GM21737 (cell line): ENCODE measurements at regions not wholly inside any gene's neighbourhood (a gene's known extent, or its start where the extent isn't known, plus 50 kb on each side); places are given as distances from the start of the nearest gene placed in this dataset.
A peak's percentile ranks its signal among the peaks of the same experiment; 100 is the strongest.

ENCODE experiments used
- ATAC-seq: cut with Tn5 transposase; IDR thresholded peaks from one replicate; pipeline ENCODE4 v1.9.1; 2021; ENCODE audit warnings: mild to moderate bottlenecking, moderate library complexity; ENCODE audit not compliant: unreplicated experiment

DNA sequence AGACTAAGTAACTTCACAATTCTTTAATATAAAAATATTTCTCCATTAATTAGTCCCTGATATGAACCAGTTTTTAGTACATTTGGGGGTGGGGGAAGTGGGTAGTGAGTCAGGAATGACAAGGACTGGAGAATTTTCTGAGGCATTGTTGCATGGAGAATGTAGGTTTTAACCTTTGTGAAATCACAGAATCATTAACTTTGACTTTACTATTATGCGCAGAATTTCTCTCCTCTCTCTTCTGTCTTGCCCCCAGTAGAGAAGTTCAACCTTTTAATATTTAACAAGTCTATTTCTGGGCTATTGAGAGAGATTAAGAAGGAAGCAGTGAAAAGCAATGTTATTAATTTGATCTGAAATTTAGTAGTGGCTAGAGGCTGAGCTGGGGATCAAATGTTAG lies 597.0 kb downstream of the PCDH18 start:
- ATAC-seq, result no peak

DNA sequence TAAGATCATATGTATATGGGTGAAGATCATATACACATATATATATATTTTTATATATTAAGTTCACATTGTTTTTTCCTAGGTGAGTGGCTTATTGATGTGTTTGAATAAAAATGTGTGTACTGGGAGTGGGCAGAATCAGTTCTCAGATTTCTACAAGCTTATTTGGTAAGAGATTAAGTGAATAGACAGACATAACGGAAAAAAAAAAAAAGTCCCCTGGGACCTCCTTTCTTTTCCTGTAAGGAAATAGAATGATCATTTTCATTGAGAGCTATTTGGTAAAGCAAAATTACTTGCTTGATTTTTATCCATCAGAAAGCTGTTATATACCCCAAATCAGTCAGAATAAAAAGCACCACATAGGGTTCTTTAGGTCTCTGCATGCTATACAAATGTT lies 597.7 kb downstream of the PCDH18 start:
- ATAC-seq, result no peak

DNA sequence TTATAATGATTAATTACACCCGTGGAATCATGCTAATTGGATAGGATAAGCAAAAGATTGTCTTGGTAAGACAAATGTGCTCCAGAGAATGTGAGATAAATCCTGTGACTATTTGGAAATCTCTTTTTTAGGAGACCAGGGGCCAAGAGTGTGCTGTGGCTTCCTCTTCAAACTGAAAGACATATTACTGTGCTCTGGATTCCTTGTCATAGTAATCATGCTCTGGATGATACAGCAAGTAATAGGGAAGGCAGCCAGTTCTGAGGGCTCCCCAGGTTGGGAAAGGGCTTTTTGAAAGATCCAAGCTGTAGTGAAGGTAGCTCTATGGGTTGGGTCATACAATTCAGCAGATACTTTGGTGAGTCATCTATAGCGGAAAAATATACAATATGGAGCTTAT lies 600.5 kb downstream of the PCDH18 start:
- ATAC-seq, result no peak

DNA sequence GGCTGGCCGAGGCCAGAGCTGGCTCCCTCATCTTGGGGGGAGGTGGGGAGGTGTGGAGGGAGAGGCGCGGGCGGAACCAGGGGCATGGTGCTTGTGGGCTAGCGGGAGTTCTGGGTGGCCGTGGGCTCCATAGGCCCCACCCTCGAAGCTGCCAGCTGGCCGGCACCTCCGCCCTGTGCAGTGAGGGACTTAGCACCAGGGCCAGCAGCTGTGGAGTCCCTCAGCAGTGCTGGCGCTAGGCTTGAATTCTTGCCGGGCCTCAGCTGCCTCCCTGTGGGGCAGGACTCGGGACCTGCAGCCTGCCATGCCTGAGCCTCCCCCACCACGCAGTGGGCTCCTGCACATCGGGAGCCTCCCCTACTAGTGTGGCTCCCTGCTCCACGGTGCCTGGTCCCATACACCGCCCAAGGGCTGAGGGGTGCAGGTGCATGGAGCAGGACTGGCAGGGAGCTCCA lies 603.3 kb downstream of the PCDH18 start:
- no peak for ATAC-seq

DNA sequence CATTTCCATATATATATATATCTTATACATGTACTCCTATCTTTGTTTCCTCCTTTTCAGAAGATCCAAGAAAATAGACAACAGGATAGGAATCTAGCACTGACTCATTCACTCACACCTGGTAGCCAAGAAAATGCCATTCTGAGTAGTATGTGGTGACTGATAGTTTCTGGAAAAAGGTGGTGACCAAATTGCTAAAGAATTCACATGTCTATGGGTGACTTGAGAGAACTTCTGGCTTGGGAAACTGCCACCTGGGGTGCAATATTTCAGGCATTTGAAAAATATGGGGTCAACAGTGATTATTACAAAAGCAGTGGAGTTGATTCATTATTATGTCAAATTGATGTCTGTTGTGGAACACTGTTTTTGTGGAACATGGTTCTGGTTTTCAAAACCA lies 605.1 kb downstream of the PCDH18 start:
- ATAC-seq, result no peak

DNA sequence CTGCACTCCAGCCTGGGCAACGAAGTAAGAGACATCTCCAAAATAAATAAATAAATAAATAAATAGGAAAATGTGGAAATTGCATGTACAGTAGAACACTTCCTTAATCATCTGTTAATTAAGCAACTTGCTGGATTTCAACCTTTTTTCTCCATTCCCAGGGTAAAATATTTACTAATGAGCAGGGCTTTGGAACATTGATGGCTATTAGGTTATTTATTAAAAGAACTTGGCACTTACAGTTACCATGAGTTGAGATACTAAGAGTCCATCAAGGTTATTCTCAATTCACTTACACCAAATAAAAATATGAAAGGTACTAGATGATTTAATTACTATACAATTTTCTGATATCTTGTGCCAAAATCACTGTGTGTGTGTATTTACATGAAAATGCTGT lies 607.1 kb downstream of the PCDH18 start:
- no peak for ATAC-seq

DNA sequence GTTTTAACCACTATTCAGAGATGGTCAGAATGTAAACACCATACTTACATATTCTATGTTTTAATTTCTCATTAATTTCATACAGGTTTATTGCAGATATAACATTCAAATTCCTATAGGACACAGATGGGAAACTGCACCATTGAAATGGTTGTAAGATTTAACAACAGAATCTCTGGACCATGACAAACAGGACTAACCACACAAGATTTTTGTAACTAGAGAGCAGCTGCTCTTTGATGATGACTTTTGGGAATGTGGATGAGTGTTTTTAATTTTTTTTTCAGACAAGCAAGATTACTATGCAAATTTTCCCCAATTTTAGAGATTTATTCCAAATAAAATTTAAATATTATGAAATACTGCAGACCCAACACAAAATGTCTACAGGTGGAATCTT lies 610.2 kb downstream of the PCDH18 start:
- no peak for ATAC-seq

DNA sequence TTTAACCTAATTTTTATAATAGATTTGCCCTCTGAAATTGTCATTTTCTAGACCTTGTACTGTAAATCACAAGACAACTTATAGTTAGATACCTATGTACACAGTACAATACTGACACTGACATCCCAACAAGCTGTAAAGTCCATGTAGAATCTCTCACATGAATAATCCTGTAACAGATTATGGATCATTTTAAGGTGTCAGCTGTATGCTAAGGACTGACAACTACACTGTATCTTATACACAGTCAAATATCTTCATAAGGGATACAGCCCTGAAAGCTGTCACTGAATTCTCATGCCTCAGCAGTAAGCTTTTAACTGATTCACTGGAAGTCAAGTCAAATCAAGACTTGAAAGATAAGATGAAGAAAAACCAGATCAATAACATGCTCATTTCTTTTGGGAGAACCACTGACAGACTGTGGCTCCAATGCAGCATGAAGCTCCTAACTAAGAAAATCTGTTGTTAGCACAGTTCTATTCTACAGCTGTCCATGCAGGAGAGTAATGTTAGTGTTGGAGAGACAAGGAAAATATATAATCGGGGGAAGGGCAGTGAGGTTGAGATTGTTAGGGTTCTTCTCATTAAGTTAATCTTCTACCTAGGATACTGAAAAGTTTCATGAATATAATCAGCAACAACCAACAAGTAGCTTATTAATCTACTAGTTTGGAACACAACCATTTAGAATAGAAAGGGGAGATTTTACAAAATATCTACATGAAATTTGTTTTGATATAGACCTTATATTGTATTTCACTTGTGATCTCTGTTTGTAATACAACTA lies 612.0 kb downstream of the PCDH18 start:
- ATAC-seq, result no peak

DNA sequence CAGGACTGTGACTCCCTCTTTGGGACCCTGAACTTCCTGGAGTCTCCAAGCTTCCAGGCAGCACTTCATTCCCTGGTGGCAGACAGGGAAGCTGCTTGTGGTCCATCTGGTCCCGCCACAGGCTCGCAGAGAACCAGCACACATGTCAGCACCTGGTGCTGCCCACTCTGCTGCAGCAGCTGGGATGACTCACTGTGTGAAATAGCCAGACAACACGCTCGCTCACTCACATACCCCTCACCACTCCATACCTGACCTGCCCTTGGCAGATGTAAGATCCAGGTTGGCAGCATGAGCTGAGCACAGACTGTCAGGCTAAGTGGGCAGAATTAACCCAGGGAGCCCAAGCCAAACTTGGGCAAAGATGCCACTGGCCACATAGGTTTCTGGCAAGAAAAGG lies 613.5 kb downstream of the PCDH18 start:
- ATAC-seq, result no peak

DNA sequence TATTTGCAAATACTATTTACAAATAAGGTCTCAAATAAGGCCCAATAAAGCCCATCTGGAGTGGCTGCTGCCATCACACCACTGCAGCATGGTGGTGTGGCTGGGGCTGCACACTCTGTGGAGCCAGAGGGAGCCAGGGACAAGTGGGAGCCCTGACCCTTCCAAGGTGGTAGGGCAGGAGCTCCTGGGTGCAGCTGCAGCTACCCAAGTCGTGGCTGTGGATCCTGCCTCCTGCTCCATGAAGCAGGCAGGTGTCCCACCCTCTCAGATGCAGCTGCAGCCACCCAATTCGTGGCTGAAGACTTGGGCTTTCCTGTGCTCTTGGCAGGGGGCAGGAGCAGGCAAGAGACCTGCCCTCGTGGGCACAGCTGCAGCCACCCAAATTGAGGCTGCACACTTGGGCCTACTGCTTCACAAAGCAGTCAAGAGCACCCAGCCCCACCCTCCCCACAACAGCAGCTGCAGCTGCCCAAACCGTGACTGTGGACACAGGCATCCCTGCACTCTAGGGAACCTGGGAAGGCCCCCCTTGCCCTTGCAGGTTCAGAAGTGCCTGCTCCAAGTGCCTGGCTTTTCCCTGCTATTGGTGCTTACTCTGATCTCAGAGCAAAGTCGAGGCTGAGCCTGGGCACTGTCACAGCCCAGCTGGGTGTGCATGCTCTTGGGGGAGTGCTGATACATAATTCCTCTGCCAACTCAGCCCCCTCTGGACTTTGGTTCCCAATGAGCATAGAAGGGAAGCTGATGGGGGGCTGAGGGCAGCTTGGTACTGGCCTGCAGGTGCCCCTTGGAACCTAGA lies 614.8 kb downstream of the PCDH18 start:
- ATAC-seq, result no peak

DNA sequence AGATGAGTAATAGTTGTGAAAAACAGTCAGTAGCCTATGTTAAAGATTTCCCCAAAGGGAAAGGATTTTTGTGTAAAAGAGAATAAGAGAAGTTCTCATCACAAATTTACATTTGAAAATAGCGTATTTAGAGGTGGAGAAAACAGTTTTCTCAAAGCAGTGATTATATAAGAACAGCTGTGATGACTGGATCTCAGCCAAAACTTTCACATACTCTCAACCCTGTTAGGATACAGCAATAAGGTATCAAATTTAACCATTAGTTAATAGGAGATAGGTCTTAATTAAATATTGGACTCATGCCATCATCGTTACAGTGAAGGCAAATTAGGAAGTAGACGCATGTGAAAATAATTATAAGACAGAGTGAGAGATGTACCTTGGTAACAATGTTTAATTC lies 622.7 kb downstream of the PCDH18 start:
- no peak for ATAC-seq

DNA sequence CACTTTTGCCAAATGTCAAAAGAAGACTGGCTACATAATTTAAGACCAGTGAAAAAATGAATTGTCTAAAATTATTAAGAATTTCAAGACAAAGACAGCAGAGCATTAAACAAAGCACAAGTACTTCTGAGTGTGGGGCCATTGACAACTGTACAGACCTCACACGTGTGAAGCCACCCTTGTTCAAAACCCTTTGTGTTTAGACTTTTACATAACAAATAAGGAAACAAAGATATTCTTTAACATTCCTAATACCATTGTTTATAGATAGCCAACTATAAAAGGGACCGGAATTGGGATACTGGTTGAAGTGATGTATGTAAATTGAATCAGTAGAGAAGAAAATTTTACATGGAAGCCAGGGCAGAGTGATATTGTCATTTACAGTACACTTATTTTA lies 624.2 kb downstream of the PCDH18 start:
- no peak for ATAC-seq

DNA sequence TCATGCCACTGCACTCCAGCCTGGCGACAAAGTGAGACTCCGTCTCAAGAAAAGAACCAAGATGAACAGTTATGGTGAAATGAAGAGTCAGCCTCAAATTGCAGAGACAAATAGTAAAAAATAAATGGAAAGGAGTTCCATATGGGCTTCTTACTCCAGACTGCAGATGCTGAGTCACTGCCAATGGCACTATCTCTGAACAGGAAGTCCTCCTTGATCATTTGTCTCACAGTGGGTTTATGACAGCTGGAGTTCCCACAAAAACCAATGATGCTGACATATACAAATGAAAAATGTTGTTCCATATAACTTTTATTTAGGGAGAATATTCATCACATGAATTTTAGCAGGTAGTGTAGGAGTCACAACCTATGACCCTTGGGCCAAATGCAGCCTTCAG lies 631.6 kb downstream of the PCDH18 start:
- ATAC-seq, result no peak

DNA sequence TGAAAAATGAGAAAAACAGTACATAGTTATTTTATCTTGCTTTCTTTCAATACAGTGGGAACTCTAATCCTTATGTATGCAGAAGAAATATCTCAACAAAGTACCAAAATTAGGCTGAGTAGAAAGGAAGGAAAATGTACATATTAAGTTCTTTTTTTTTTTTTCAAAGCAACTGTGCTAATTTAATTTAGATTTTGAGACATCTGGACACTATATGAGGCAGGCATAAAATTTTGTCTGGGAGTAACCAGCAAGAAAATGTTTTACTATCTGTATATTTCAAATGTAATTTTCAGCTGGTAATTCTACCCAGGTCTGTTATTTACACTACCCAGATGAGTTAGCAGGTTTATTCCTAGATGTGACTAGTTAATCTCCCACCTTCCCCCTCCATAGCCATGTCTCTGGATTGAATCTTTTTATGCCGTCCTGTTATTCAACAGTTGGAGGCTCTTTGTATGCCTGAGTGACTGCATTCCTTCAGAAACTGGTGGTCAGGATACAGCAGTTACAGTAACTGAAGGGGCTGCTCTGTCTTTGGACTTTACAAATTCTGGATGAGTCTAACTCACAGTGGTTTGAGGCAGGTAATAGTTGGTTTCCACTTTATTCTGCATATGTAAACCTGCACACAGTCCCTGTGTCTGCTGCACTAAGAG lies 633.6 kb downstream of the PCDH18 start:
- no peak for ATAC-seq

DNA sequence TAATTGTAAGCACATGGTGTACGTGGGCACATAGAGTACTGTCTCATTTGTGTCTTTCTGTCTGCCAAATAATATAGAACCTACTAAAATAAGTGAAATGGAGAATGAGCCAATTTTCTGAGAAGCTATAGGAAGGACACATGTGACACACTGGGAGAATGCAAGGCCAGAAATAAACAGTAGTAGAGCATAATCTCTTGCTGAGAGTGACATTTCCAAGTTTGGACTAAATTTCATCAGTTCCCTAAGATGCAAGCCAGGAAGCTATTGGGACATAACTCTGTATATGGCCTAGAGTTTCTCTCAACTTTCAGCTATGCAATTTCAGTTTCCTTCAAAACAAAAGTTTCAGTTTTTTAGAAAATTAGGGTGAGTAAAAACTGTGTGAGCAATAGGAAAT lies 638.7 kb downstream of the PCDH18 start:
- ATAC-seq, result no peak

DNA sequence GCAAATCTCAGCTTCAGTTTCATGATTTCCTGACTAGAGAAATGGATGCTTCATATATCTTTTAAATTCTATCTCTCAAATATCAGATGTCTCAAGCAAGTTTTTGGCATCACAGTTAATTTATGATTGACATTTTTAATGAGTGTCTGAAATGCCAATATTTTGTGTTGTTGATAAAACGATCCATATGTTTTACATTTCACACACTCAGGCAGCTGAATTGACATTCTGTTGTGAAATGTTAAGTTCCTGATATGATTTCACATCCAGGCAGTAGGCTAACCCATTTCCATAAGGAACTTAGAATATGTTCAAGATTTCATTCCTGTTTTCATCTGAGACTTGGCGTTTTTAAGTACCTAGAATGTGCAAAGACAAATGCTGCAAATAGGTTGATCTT lies 650.6 kb downstream of the PCDH18 start:
- no peak for ATAC-seq

DNA sequence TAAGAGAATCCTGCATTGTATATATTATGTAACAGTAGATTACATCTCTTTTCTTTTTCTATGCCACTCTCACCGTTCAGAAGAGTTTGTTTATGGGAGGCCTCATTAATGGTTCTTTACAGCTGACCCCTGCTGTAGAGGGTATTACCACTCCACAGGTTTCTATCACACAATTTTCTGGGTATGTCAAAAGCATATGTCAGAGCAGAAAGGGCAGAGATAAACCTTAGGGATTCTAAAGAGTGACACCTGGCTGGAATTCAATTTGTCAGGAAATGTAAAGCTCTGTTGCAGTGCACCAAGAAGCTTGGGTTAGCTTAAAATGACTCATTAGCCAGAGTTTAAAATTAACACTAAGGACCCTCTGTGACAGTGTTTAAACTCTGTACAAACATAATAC lies 658.7 kb downstream of the PCDH18 start:
- no peak for ATAC-seq

DNA sequence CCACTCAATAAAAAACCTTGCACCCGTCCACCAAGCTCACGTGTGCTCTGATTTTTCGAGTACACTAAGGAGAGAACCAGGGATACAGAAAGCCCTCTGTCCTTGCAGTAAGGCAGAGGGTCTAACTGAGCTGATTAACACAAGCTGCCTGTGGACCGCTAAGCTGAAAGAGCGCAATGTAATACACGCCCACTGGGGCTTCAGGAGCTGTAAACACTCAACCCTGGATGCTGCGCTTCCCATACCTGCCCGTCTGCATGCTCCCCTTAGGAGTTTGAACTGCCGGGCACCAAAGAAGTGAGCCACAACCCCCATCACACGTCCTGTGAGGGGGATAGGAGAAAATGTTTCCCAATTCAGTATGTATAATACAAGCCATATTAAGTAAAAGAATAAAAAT lies 664.8 kb downstream of the PCDH18 start:
- no peak for ATAC-seq

DNA sequence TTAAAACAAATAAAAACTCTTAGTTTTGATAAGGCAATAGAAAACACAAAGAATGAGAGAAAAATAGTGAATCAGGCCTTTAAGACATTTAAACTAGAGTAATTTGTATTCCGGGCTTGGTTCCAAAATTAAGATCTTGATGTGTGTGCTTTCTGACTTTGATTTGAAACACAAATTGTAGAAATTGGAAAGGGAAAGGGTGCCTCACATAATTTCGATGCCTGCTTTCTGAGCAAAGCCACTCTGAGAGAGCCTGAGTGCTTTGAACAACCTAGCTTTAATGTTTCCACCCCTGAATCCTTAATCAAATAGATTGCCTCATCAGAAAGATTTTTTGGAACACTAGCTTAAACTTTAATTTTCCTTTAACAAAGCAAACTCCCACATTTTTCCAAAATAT lies 666.8 kb downstream of the PCDH18 start:
- no peak for ATAC-seq

DNA sequence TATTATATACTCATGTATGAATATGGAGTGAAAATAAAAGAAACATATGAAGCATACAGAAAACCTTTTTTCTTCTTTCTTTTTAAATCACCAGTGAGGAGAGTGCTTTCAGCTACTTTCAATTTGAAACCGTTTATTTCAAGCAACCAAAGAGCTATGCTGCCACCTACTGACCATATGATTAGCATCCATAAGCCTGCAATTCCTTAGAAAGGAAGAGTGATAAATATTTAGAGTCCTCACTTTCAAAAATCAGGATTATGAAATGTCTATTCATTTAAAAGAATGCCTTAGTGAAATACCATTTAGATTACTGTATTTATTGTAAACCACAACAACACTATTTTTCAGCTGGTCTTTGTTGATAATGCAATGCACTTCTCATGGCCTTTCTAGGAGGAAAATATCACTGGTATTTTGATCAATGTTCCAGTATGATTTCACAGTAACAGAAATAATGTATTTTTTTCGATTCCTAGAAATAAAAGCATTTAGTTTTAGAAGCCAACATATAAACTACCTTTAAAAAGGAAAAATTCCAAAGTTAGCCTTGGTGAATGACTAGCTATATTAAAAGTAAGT lies 667.6 kb downstream of the PCDH18 start:
- ATAC-seq, result peak; percentile 92

DNA sequence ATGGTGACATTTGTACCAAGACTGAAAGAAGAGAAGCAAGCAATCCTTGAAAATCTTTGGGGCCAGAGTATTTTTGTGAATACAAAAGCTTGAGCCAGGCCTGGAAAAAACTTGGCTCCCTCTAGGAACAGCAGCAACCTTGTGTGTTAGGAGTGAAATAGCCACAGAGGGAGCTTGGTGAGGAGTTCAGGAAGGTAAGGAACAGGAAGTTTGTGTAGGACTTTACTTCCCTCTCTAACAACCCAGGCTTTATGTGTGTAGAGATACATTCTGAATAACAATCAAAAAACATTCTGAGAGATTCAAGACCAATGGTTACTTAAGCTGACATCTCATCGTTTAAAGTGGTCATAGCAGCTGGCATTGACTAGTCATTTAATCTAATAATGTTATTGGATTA lies 668.5 kb downstream of the PCDH18 start:
- ATAC-seq, result no peak

DNA sequence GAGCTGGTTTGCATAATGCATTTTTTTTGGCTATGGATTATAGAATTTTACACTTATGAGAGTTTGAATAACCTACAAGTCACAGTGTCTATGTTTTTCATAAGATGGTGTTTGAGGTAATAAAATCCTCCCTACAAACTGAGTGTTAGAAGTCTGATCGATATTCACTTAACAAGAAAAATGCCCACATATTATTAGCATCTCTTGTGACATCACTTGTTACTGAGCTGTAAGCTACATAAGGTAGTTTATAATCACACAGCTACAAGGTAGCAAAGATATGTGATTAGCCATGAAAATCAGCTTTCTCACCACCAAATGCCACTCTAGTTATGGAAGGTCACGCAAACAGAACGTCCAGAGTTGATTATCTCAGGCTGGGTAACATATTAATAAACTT lies 669.6 kb downstream of the PCDH18 start:
- no peak for ATAC-seq
